HL-60 (cell line): ENCODE measurements at regions not wholly inside any gene's neighbourhood (a gene's known extent, or its start where the extent isn't known, plus 50 kb on each side); places are given as distances from the start of the nearest gene placed in this dataset.

Source experiments
- CTCF ChIP-seq: IDR thresholded peaks from one replicate; pipeline ENCODE4 v1.5.1; 2011; ENCODE audit warnings: low read length, control low read depth, inconsistent platforms; ENCODE audit not compliant: insufficient read depth
- POLR2AphosphoS5 ChIP-seq: IDR thresholded peaks from 2 replicates; pipeline ENCODE4 v1.6.1; 2012; ENCODE audit warnings: low read depth
- REST ChIP-seq: IDR thresholded peaks from 2 replicates; pipeline ENCODE4 v1.6.1; 2012; ENCODE audit warnings: low read depth; ENCODE audit not compliant: insufficient replicate concordance

GRCh38 chr6:12364621-12365020 is 74.5 kb downstream of the EDN1 start:
- TF ChIP-seq CTCF (no peak), POLR2AphosphoS5 (no peak), REST (no peak)
